HCT116 (cell line): ENCODE measurements at regions not wholly inside any gene's neighbourhood (a gene's known extent, or its start where the extent isn't known, plus 50 kb on each side); places are given as distances from the start of the nearest gene placed in this dataset.

Source experiments
- ATAC-seq: fragments of 200-7000 bp; cut with Tn5 transposase; 2 replicates; pipeline ENCODE4 v1.9.1; 2020; ENCODE audit warnings: mild to moderate bottlenecking, moderate library complexity
- BruUV-seq: library from RNA; stranded (reverse); fragments of 400-500 nt; replicated peaks from 2 replicates; lab custom pipeline; 2021; lab: Mats Ljungman, UMichigan
- CTCF ChIA-PET: fragments of 300-600 bp; sonication (Branson Sonifier 250); formaldehyde crosslinking; loops from one replicate; lab custom pipeline; 2021; ENCODE audit warnings: antibody characterized with exemption; lab: Charles Lee
- POLR2A ChIA-PET: fragments of 300-600, 350-600 bp; sonication (Branson Sonifier 250); formaldehyde crosslinking; loops from one replicate; lab custom pipeline; 2021; ENCODE audit warnings: antibody characterized with exemption; lab: Charles Lee
- RAD21 ChIA-PET, 2 experiments: fragments of 300-600 bp; sonication (Branson Sonifier 250); formaldehyde crosslinking; loops; one replicate each; lab custom pipeline; 2023; ENCODE audit warnings: low total read pairs in 2 of 2; ENCODE audit not compliant: uncharacterized antibody in 2 of 2, unreplicated experiment in 2 of 2, low non-redundant PET in 1 of 2; lab: Charles Lee
- DNase-seq: peaks from one replicate; pipeline ENCODE4 v3.0.0-alpha.2; 2010; ENCODE audit warnings: low read depth, low spot score
- H2AFZ ChIP-seq: fragments of 200-600 bp; shearing (Covaris generic), sonication (generic); 2 replicates; pipeline ENCODE4 v1.6.1; 2017; ENCODE audit warnings: low read depth, mixed run types, mixed read lengths, antibody characterized with exemption, low read length; ENCODE audit not compliant: poor library complexity, severe bottlenecking
- H3K27ac ChIP-seq: 2 replicates; pipeline ENCODE4 v1.5.1; 2012; ENCODE audit warnings: low read depth, low read length
- H3K27me3 ChIP-seq: fragments of 200-600 bp; sonication (generic); 2 replicates; pipeline ENCODE4 v1.6.1; 2016; ENCODE audit warnings: mixed run types, low read length, mixed read lengths; ENCODE audit not compliant: insufficient read depth
- H3K36me3 ChIP-seq, 2 experiments: fragments of 200-500 bp in 1 of 2; fragments of 200-600 bp in 1 of 2; sonication (Bioruptor generic) in 1 of 2; sonication (generic) in 1 of 2; 2 replicates each; pipeline versions ENCODE4 v1.5.1 to v1.6.1; 2014 to 2016; ENCODE audit warnings: low read length in 2 of 2, inconsistent platforms in 1 of 2, mixed read lengths in 1 of 2, mixed run types in 1 of 2; ENCODE audit not compliant: insufficient read depth in 2 of 2, control insufficient read depth in 1 of 2
- H3K4me1 ChIP-seq, 2 experiments: fragments of 200-600 bp in 1 of 2; sonication (generic) in 1 of 2; 2 replicates each; pipeline versions ENCODE4 v1.5.1 to v1.6.1; 2012 to 2017; ENCODE audit warnings: low read length in 2 of 2, inconsistent platforms in 1 of 2, mild to moderate bottlenecking in 1 of 2, mixed read lengths in 1 of 2, mixed run types in 1 of 2, moderate library complexity in 1 of 2; ENCODE audit not compliant: insufficient read depth in 2 of 2, control insufficient read depth in 1 of 2
- H3K4me2 ChIP-seq: fragments of 200-600 bp; sonication (generic); 2 replicates; pipeline ENCODE4 v1.6.1; 2017; ENCODE audit warnings: mixed run types, low read length, mixed read lengths
- H3K4me3 ChIP-seq, 2 experiments: fragments of 200-600 bp in 1 of 2; sonication (generic) in 1 of 2; replicated peaks in 1 of 2; 2 replicates each; pipeline ENCODE4 v1.5.1; 2011 to 2016; ENCODE audit warnings: low read length in 2 of 2, control low read depth in 1 of 2, low read depth in 1 of 2, mild to moderate bottlenecking in 1 of 2, mixed read lengths in 1 of 2, mixed run types in 1 of 2
- H3K79me2 ChIP-seq: fragments of 200-600 bp; sonication (generic); 2 replicates; pipeline ENCODE4 v1.6.1; 2017; ENCODE audit warnings: mild to moderate bottlenecking, mixed run types, low read length, moderate library complexity, mixed read lengths; ENCODE audit not compliant: insufficient read depth
- H3K9ac ChIP-seq: fragments of 200-600 bp; sonication (generic); 2 replicates; pipeline ENCODE4 v1.6.1; 2016; ENCODE audit warnings: low read length, mixed read lengths
- H3K9me2 ChIP-seq: fragments of 200-600 bp; sonication (generic), shearing (Covaris generic); 2 replicates; pipeline ENCODE4 v1.6.1; 2017; ENCODE audit warnings: mixed run types, mild to moderate bottlenecking, moderate library complexity; ENCODE audit not compliant: insufficient read depth
- H3K9me3 ChIP-seq, 2 experiments: fragments of 200-500 bp in 1 of 2; fragments of 200-600 bp in 1 of 2; sonication (Bioruptor generic) in 1 of 2; sonication (generic) in 1 of 2; 2 replicates each; pipeline ENCODE4 v1.6.1; 2014 to 2017; ENCODE audit warnings: low read length in 2 of 2, mixed read lengths in 2 of 2, inconsistent platforms in 1 of 2, low read depth in 1 of 2, mild to moderate bottlenecking in 1 of 2, mixed run types in 1 of 2, moderate library complexity in 1 of 2; ENCODE audit not compliant: control insufficient read depth in 1 of 2, insufficient read depth in 1 of 2
- H4K20me1 ChIP-seq: fragments of 200-600 bp; sonication (generic), shearing (Covaris generic); 2 replicates; pipeline ENCODE4 v1.6.1; 2017; ENCODE audit warnings: mixed run types, mild to moderate bottlenecking, moderate library complexity; ENCODE audit not compliant: insufficient read depth
- CBX3 ChIP-seq: IDR thresholded peaks from 2 replicates; pipeline ENCODE4 v1.6.1; 2012; ENCODE audit warnings: low read depth
- EZH2 ChIP-seq: fragments of 200-600 bp; sonication (generic); IDR thresholded peaks from 2 replicates; pipeline ENCODE4 v1.6.1; 2017; ENCODE audit warnings: antibody characterized with exemption, mixed run types
- POLR2A ChIP-seq: IDR thresholded peaks from 2 replicates; pipeline ENCODE4 v1.7.0; 2011; ENCODE audit warnings: borderline replicate concordance; ENCODE audit not compliant: insufficient read depth, insufficient read length; ENCODE audit errors: extremely low read depth
- POLR2AphosphoS5 ChIP-seq: IDR thresholded peaks from 2 replicates; pipeline ENCODE4 v1.6.1; 2011; ENCODE audit warnings: mild to moderate bottlenecking, low read depth, low read length, moderate library complexity
- RAD21 ChIP-seq: IDR thresholded peaks from 2 replicates; pipeline ENCODE4 v1.6.1; 2012; ENCODE audit warnings: low read depth, mild to moderate bottlenecking
- YY1 ChIP-seq: IDR thresholded peaks from 2 replicates; pipeline ENCODE4 v1.6.1; 2011; ENCODE audit warnings: low read length, low read depth, moderate library complexity, mild to moderate bottlenecking; ENCODE audit not compliant: insufficient replicate concordance; ENCODE audit errors: extremely low read depth
- ZFX ChIP-seq: fragments of 450-650 bp; IDR thresholded peaks from 2 replicates; pipeline ENCODE4 v1.6.1; 2017
- intact Hi-C: fragments of 100-400 bp; cut with micrococcal nuclease; formaldehyde crosslinking; loops from 2 replicates; pipeline ENCODE4 v1.10.0; 2022
- TF ChIP-seq, protein P1 (sequence below): IDR thresholded peaks from 2 replicates; pipeline ENCODE4 v1.6.1; 2012
- TF ChIP-seq, protein P2 (sequence below): IDR thresholded peaks from 2 replicates; pipeline ENCODE4 v1.6.1; 2012; ENCODE audit warnings: low read depth

DNA sequence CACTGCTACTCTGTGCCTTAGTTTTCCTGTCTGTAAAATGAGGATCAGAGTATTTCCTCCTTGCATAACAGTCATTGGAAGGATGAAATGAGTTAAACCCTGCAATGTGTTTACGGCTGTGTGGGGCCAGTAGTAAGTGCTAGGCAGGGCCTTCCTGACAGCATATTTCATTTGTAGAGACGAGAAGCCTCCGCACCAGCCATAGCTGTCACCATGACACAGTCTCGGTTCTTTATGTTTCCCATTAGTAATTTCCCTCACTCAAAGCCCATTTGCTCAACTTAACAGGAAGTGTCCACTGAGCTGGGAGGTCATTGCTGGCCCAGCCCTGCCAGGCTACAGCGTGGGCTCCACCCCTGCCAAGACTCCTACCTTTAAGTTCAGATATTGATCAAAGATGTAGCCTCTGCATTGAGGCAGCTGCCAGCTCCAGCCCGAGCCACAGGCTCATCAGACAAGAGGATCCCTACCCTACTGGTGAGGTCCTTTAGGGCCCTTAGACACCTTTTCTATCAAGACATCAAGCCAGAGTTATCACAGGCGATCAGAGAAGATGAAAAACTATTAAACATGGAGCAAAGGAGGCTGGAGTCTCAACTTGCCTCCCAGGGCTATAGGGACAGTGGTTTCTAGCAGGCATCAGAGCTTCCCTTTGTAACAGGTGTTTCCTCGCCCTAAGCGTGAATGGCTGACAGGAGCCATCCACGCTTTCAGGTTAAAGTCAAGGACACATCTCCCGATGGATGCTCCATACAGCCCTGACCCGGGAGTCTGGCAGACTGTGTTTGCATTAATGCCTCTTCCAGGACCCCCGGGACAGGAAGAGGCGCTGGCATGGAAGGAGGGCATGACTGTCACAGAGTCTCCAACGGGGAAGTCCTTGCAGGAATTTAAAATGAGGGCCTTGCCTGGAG is 251.7 kb downstream of the NDUFA10 start:
- no TSS peak for BruUV-seq
- CTCF ChIA-PET: no interaction called here
- Histone ChIP-seq H3K79me2 (no peaks in the 10 kb centered on the region), H3K27ac (no peak overlapping the region), H3K9ac (no peak overlapping the region), H3K4me1 (no peaks in the 10 kb centered on the region), H3K9me2 (no peaks in the 10 kb centered on the region), H3K4me3 (no peak overlapping the region), H2AFZ (no peak overlapping the region), H4K20me1 (no peaks in the 10 kb centered on the region), H3K9me3 (peaks cover 4 to 6% of the 10 kb centered on the region in 2 experiments; a peak in 2 of 4 replicates), H3K27me3 (peaks cover 37% of the 10 kb centered on the region; the same call in 1 of the 2 replicates)
- DNase-seq: no peak
- intact Hi-C loops: no loop called here
- TF ChIP-seq, protein P1, sequence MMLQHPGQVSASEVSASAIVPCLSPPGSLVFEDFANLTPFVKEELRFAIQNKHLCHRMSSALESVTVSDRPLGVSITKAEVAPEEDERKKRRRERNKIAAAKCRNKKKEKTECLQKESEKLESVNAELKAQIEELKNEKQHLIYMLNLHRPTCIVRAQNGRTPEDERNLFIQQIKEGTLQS: no peak
- no peak for TF ChIP-seq ZFX
- no peak for TF ChIP-seq EZH2
- TF ChIP-seq CBX3: no peak
- TF ChIP-seq, protein P2, sequence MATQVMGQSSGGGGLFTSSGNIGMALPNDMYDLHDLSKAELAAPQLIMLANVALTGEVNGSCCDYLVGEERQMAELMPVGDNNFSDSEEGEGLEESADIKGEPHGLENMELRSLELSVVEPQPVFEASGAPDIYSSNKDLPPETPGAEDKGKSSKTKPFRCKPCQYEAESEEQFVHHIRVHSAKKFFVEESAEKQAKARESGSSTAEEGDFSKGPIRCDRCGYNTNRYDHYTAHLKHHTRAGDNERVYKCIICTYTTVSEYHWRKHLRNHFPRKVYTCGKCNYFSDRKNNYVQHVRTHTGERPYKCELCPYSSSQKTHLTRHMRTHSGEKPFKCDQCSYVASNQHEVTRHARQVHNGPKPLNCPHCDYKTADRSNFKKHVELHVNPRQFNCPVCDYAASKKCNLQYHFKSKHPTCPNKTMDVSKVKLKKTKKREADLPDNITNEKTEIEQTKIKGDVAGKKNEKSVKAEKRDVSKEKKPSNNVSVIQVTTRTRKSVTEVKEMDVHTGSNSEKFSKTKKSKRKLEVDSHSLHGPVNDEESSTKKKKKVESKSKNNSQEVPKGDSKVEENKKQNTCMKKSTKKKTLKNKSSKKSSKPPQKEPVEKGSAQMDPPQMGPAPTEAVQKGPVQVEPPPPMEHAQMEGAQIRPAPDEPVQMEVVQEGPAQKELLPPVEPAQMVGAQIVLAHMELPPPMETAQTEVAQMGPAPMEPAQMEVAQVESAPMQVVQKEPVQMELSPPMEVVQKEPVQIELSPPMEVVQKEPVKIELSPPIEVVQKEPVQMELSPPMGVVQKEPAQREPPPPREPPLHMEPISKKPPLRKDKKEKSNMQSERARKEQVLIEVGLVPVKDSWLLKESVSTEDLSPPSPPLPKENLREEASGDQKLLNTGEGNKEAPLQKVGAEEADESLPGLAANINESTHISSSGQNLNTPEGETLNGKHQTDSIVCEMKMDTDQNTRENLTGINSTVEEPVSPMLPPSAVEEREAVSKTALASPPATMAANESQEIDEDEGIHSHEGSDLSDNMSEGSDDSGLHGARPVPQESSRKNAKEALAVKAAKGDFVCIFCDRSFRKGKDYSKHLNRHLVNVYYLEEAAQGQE: no peak
- TF ChIP-seq RAD21: no peak
- TF ChIP-seq POLR2A: no peak
- no peak for TF ChIP-seq YY1
- no peak for TF ChIP-seq POLR2AphosphoS5
- TF ChIP-seq, all 23 proteins: peak for 0
- no peak overlapping the region for H3K4me2 ChIP-seq
- ChIA-PET RAD21 (no interaction called here), POLR2A (no interaction called here)
- H3K36me3 ChIP-seq: no peaks in the 10 kb centered on the region
- no peak for ATAC-seq
